GM18867 (cell line): ENCODE measurements at regions not wholly inside any gene's neighbourhood (a gene's known extent, or its start where the extent isn't known, plus 50 kb on each side); places are given as distances from the start of the nearest gene placed in this dataset.

Experiments
- ATAC-seq: cut with Tn5 transposase; IDR thresholded peaks from one replicate; pipeline ENCODE4 v1.9.1; 2021; ENCODE audit warnings: mild to moderate bottlenecking, moderate library complexity; ENCODE audit not compliant: unreplicated experiment

DNA sequence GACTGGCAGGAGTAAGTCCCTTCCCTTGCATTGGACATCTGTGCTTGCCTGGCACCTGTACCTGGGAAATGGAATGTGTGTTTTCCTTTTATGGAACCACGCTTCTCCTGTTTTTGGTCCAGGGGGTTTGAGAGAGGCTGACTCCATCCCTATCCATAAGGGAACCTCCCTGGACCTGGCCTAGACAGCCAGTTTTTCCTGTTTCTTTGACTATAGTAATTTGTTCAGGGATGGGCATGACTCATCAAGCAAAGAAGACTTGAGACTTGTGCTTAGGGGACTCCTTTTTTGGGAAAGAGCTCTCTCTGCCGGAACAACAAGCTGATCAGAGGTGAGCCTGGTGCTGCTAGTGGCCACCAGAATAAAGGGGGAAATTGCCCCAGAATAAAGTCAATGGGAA, 393.8 kb downstream of the CDH26 start:
- ATAC-seq = no peak

DNA sequence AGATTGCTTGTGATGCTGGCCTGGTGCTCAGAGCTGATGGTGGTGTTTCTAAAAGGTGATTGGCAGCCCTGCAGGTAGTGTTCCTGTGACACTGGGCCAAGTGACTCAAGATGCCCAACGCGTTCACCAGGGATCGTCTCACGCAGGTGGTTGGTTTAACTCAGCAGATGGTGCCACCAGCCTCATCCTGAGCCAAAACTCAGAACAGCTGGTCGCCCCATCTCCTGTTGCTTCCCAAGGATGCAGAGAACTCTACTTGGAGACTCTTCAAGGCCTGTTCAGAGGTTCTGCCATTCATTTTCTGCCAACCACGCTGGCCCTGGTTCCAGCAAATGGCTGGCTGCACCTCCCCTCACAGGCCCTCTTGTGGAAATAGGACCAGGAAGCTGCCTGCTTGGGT, 394.4 kb downstream of the CDH26 start:
- ATAC-seq = no peak

DNA sequence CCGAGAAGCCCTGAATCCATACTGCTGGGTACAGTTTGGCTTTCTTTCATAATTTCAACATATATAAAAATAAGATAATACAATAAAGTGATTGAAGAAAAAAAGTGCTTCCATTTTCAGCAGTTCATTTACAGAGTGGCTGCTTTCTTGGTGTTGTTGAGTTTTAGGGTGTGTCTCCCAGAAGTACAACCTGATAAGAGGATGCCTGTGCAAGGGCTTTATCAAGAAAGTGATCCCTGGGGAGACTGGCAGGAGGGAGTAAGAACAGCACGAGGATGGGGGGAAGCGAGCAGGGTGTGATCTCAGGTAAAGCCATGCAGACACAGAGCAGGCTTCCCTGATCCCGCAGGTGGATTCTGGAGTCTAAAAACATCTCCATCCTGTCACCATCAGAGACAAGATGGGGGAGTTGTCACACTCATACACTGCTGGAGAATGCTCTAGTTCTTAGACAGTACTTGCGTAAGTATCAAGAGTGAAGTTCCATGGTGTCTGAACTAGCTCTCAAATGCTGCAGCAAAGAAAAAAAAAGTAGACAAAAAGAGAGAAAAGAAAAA, 395.9 kb downstream of the CDH26 start:
- ATAC-seq = no peak

DNA sequence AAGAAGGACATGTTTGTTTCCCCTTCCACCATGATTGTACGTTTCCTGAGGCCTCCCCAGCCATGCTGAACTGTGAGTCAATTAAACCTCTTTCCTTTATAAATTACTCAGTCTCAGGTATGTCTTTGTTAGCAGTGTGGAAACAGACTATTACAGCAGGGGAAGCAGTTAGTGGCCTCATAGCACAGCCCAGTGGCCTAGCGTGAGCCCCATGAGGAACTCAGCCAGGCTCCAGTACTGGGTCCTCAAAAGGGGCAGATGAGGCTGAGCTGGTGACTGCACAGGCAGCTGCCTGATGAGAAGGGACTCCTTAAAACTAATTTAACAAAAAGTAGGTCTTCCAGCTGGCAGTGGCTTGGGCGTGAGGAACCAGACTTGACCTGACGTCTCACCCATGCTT, 399.9 kb downstream of the CDH26 start:
- ATAC-seq = no peak

DNA sequence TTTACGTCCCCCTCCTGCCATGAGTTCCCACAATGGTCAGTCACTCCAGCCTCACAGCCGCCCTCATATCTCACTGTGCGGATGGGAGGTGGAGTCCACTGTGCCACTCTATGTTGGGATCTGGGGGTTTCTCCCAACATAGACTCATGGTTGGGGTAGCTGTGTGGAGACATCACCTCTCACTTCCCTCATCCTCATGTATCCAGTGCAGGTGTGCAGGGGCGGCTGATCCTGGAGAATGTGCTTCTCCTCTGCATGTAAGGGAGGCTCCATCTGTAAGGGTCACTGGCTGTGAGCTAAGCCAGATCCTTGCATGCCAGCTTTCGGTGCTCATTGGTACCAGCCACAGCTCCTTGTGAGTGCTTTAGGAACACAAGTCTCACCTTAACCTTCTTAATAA, 400.8 kb downstream of the CDH26 start:
- ATAC-seq = no peak

DNA sequence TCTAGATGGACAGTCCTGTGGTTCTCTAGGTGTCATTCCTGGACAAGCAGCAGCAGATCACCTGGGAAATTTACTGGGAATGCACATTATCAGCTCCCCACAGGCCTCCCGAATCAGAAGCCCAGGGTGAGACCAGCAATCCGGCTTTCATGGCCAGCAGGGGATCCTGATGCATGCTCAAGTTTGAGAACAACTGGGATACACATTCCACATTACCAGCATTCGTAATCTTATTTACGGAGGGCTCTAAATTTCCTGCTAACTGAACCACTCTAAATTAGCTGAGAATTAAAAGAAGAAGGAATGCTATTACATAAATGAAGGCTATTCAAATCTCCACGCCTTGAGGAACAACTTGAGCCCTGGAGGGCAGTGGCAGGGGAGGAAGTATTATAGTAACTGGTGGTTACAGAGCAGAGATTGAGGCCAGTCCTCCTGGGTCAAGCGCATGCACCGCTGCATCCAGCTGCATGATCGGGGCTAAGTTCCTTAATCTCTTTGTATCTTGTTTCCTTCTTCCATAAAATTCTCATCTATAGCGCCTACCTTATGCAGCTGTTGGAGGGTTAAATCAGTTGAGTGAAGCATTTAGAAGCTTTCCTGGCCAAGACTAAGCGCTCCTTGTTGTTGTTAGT, 403.7 kb downstream of the CDH26 start:
- no peak for ATAC-seq

DNA sequence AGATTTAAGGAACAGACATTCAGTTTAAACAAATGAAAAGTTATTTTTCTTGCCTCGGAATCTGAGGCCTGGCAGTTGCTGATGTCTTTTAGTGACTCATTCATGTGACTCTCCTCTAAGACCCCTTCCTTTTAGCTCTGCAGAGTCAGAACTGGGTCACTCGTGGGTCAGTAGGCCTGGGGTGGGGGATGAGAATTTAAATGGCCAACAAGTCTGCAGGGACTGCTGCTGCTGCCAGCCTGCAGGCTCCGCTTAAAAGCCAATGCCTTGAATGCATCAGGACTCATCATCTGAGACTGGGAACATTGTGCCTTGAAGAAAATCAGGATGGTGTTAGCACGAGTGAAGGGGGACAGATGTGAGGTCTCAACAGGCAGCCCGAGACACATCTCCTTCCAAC, 404.3 kb downstream of the CDH26 start:
- ATAC-seq = no peak

DNA sequence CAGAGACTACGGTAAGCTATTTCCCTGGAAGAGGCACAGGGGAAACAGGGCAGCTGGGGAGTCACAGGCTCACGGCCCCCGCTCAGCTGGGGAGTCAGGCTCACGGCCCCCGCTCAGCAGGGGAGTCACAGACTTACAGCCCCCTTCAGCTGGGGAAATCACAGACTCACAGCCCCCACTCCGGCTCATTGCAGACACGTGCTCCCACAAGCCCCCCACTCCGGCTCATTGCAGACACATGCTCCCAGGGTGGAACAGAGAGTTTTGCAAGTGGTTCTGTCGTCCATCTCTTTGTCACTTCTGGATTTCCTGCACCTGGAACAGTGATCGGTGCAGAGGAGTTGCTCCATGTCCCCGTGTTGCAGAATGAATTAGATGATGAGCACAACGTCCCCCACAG, 405.5 kb downstream of the CDH26 start:
- ATAC-seq = no peak

DNA sequence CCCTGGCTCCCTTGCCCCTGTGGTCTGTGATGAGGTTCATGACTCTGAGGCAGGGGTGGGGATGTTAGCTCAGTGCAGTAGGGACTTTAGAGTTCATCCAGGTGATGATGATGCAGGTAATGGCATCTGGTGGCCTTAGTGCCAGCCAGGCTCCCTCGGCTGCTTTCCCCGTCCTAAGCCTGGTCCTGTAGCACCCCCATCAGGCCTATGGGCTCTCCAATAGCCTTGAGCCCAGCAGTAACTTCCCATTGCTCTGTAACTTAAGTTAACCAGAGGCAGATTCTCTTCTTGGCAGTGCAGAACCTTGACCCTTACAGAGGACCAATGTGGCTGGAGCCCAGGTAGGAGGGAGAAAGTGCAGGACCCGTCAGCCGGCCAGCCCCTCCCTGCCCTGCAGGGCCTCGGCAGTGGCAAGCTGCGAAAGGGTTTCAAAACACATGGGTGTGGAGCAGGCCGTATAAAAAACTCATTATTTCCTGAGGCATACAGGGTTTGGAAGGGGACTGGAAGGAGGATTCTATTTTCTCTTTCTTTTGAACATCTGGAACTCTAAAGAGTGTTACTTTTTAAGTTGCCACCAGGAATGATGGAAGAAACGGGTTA, 406.9 kb downstream of the CDH26 start:
- no peak for ATAC-seq

DNA sequence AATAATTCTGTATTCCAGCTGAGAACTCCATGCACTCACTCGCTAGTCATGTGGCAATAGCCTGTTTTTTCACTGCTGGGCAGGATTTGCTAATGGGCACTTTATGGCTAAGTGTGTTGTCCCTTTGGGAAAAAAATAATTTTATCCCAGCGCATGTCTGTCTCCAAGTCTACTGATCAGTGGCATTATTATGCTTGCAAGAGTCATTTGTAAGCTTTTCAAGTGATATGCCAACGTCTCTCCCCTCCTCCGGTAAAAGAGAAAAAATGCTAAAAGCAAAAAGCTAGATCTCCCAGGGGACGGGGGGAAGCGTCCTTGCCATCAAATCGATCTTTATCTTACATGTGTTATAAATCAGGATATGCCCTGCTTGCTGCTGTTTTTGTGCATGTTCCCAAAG, 407.7 kb downstream of the CDH26 start:
- no peak for ATAC-seq

DNA sequence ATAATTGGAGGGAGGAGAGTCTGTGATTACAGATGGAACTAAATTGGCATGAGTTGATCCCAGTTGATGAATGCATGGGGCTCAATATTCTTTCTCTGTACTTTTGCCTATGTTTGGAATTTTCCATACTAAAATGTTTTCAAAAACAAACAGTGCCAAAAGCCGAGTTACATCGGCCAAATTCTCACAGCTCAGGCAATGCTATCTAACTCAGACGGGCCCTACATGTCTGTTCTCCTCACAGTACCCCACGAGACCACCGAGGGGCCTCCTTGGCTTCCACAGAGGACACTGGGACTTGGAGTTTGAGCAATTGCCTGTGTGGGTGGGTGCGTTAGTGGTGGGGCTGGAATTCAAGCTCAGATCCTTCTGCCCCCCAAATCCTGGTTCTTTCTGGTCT, 413.2 kb downstream of the CDH26 start:
- no peak for ATAC-seq

DNA sequence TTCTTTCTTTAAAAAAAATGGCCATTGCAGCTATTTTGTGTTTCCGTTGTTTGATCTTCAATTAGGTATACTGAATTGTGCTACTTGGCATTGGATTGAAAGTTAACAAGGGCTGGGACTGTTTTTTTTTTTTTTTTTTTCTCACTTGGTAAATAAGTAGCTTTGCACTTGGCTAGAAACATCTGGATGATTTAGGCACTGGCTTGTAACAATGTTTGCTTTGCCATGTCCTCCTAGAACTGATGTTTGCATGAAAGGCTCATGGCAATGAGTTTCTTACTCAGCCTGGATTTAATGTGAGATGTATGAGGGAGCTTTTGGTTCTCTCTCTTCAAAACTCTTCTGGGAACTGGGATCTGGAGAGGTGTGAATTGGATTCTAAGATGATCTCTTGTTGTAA, 414.1 kb downstream of the CDH26 start:
- ATAC-seq = no peak

DNA sequence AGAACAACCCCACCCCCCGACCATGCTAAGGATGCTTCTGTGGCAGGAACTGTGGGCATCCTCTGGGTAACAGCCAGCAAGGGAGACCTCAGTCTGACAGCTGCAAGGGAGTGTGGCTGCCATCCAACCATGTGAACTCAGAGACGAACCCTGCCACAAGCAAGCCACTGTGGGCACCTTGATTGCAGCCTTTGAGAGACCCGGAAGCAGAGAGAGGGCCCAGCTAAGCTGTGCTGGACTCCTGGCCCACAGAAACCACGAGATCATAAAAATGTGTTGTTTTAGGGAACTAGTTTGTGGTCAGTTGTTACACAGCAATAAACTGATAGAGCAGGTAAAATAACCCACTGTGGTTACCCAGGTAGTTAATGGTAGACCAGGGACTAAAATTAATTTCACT, 414.6 kb downstream of the CDH26 start:
- ATAC-seq = no peak

DNA sequence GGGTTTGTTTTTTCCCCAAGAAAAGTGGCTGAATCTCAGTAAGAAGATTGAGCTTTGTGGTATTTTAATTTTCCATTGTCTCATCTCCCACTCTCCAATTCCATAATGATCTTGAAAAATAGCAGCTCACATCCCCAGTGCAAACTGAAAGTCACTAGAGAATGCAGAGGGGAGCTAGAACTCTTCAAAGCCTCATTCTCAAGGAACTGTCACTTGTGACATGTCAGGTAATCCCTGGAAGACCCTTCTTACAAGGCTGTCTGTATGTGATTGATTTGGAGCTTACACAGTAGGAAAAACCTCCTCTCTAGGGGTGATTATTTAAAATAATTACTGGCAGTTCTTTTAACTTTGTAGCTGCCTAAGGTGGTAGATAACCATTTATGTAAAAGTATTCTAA, 420.4 kb downstream of the CDH26 start:
- no peak for ATAC-seq

DNA sequence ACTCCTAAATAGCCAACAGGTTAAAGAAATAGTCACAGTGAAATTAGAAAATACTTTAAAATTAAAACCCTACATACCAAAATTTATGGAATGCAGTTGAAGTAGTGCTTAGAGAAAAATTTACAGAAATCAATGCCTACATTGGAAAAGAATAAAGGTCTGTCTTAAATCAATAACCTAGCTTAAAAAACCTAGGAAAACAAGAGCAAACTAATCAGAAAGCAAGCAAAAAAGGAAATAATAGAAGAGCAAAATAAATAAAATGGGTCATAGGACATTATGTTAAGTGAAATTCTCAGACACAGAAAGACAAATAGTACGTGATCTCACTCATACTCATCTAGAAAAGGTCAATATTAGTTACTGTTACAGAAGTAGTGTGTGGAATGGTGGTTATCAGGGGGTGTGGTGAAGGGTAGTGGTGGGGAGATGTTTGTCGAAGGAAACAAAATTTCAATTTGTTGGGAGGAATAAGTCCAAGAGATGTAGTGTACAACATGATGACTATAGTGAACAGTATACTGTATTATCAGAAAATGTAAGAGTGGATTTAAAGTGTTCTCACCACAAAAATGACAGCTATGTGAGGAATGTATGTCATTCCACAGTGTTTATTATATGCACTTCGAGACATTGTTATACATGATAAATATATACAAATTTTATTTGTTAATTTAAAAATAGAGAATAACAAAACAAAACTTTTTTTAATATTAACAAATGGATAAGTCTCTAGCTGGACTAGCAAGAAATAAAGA, 423.6 kb downstream of the CDH26 start:
- ATAC-seq = no peak

DNA sequence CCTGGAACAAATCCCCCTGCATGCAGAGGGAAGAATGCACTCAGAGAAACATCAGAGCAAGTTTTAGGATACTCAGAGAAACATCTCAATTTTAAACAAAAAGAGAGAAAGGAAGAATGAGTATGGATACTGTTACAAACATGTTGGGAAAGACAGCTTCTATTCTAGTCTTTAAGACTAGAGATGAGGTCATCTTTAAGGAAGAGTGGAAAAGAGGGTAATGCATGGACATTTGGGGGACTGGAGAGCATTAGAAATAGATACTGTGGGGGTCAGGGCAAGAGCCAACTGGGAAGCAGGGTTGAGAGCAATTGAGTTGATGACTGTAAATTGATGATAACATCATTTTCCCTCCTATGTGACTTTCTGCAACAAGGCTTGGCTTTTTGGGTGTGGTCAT, 431.2 kb downstream of the CDH26 start:
- no peak for ATAC-seq

DNA sequence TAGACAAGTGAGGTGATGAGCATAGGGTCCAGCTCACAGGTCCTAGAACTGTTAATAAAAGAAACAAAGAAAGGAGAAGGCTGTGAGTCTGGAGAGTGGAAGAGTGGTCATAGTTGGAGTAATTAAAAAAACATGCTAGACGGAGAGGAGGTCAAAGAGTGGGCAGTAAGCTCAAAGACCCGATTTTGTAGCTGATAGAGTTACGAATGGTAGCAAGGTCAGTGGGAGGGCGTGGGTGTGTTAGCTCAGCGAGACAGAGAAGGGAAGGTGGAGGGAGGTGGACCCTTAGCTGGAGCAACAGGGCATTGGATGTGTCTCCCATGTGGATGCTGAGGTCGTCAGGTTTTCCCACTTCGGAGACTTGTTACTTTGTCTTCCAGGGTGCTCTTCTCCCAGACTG, 431.7 kb downstream of the CDH26 start:
- no peak for ATAC-seq

DNA sequence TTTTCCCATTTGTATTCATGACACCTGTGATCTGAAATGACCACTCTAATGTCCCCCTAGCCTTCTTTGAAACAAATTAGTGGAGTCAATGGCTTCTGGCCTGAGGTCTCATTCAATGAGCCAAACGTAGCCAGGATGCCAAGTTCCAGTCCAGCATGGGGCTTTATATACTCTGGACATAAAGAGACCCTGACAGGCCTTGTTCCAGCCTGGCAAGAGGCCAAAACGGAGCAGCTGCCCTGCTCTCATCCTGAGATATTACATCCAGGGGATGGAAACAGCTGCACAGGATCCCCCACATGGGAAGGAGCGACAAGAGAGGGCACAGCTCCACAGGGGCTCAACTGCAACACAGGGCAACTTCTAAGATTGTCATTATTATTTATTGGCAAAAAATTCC, 437.8 kb downstream of the CDH26 start:
- ATAC-seq = no peak

DNA sequence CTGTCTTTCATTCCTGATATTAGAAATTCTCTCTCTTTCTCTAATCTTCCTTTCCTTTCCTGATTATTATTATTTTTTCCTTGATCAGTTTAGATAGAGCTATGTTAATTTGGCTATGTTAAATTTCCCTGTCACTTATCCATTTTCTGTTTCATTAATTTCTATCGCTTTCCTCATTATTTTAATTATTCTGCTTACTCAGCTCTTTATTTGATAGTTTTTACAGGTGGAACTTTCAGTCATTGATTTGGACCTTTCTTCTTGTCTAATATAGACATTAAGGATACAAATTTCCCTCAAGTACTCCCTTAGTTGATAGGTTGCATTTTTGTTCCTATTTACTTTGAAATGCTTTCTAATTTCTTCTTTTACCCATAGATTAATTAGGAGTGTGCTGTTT, 442.3 kb downstream of the CDH26 start:
- no peak for ATAC-seq

DNA sequence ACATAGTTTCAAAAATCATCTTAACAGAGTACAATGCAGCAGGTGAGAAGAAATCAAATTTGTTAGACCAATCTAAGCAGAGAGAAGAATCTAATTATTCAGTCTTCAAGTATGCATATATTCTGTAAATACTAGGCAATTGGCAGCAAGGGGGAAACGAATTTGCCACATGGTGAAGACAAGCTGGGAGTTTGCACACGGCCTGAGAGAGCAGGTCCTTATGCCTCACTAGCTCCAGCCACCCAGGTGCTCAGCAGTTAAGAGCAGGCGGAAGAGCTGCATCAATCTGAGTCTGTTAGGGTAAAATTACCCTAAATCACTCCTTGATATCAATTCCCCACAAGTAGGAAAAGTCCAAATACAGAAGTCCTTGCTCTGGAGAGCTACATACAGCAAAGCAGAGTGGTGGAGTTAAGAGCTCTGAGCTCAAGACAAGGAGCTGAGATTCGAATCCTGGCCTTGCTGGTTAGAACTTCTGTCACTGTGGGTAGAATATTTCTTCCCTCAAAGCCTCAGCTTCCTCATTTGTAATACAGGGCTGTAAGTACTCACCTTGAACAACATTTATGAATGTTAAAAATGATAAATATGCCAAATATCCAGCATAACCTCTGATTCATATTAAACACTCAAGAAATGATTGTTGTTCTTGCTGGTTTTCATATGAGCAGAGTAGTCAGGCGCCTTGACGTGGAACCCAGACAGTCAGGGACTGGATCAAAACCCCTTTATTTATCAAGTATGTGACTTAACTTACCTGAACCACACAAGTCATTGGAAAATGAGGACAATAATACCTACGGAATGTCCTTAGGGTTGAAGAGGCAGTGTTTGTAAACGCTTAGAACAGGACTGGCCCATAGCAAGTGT, 444.2 kb downstream of the CDH26 start:
- peak; percentile 52 for ATAC-seq

DNA sequence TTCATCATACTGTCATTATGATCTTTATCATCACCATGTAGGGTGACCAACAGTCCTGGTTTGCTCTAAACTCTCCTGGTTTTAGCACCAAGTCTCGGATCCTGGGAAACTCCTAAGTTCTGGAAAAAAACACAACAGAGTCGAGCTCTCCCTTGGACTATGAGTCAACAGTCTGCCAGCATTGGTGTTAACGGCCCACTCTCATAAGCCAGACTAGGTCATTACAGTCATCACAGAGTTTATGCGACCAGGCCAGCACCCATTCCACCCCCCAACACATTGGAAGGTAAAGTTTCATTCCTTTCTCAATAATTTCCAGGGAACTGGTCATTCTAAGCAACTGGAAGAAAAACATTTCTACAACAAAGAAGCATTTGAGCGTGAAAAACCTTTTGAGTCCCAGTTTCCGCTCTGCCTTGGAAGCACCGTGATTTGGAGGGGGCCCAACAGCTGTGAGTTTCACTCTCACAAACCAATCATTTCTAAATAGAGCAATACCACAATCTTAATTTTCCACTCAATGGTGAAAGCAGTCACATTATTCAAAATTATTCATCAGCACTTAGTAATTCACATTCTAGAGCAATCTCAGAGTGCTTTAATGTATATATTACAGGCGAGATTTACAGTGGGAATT, 445.0 kb downstream of the CDH26 start:
- ATAC-seq = peak; percentile 73
